Sigmoid colon (tissue), 6 donors: ENCODE measurements at regions not wholly inside any gene's neighbourhood (a gene's known extent, or its start where the extent isn't known, plus 50 kb on each side); places are given as distances from the start of the nearest gene placed in this dataset.
"Not testable (repeated sequence)": the region's sequence is repeated elsewhere in the genome, so short reads cannot be mapped to it uniquely, and the experiment has no call there.

Experiments
- DNase-seq: peaks from one replicate; pipeline ENCODE4 v3.0.0-alpha.2; 2019
- H3K27ac ChIP-seq, 4 donors: fragments of 200-600 bp; sonication (generic); one replicate each; pipeline ENCODE4 v1.5.1; 2016 to 2019; ENCODE audit warnings: mild to moderate bottlenecking in 1 of 4
- H3K27me3 ChIP-seq, 3 donors: fragments of 200-600 bp; sonication (generic); one replicate each; pipeline ENCODE4 v1.5.1; 2019; ENCODE audit warnings: mild to moderate bottlenecking in 1 of 3
- H3K36me3 ChIP-seq, 4 donors: fragments of 200-600 bp; sonication (generic); one replicate each; pipeline ENCODE4 v1.5.1; 2016 to 2019
- H3K4me1 ChIP-seq, 4 donors: fragments of 200-600 bp; sonication (generic); one replicate each; pipeline ENCODE4 v1.5.1; 2017 to 2019
- H3K4me3 ChIP-seq, 4 donors: fragments of 200-600 bp; sonication (generic); one replicate each; pipeline ENCODE4 v1.5.1; 2017 to 2019; ENCODE audit warnings: mild to moderate bottlenecking in 2 of 4, moderate library complexity in 1 of 4
- H3K9me3 ChIP-seq, 4 donors: fragments of 200-600 bp in 3 of 4; sonication (generic) in 3 of 4; one replicate each; pipeline versions ENCODE4 v1.5.1 to v1.6.1; 2013 to 2019
- CTCF ChIP-seq, 4 experiments: fragments of 450-650 bp in 3 of 4; fragments of 200-600 bp in 1 of 4; IDR thresholded peaks; one replicate each; pipeline ENCODE4 v1.5.1; 2016 to 2019; ENCODE audit warnings: antibody characterized with exemption in 4 of 4, mild to moderate bottlenecking in 3 of 4, moderate library complexity in 2 of 4
- EP300 ChIP-seq, 4 donors: sonication (generic); formaldehyde crosslinking; IDR thresholded peaks; one replicate each; pipeline ENCODE4 v1.6.1; 2017; ENCODE audit warnings: antibody characterized with exemption in 4 of 4
- POLR2A ChIP-seq, 2 donors: fragments of 450-650 bp; IDR thresholded peaks; one replicate each; pipeline ENCODE4 v1.6.1; 2016; ENCODE audit warnings: antibody characterized with exemption in 2 of 2, mild to moderate bottlenecking in 2 of 2, moderate library complexity in 2 of 2
- POLR2AphosphoS5 ChIP-seq, 4 donors: sonication (generic); formaldehyde crosslinking; IDR thresholded peaks; one replicate each; pipeline ENCODE4 v1.6.1; 2017; ENCODE audit warnings: antibody characterized with exemption in 4 of 4
- WGBS, 2 donors: extraction: QIAGEN DNeasy Blood & Tissue Kit; methylation state at CpG; one replicate each; pipeline ENCODE4 v1.1.7; 2013; 5-methylcytosine and 5-hydroxymethylcytosine counted together
- intact Hi-C: fragments of 100-400 bp; cut with DNase I; formaldehyde crosslinking; loops from one replicate; pipeline ENCODE4 v1.15.1; 2023
- donor health status: healthy with polysubstance abuse.
- donor health status: healthy.

GRCh38 chr7:108890862-108891261 is 321.2 kb downstream of the DNAJB9 start:
- H3K9me3 ChIP-seq, result peaks cover 0 to 3% (median 1%) of the 10 kb centered on the region in 4 donors
- DNase-seq, result no peak
- no peaks in the 10 kb centered on the region for H3K36me3 ChIP-seq
- H3K27ac ChIP-seq, result no peak overlapping the region
- no peaks in the 10 kb centered on the region for H3K27me3 ChIP-seq
- no peak for TF ChIP-seq POLR2AphosphoS5 (IDR thresholded peaks at IDR 0.05)
- no peak for TF ChIP-seq CTCF (IDR thresholded peaks at IDR 0.05)
- no peak for TF ChIP-seq EP300 (IDR thresholded peaks at IDR 0.05)
- no peak for TF ChIP-seq POLR2A (IDR thresholded peaks at IDR 0.05)
- no peaks in the 10 kb centered on the region for H3K4me1 ChIP-seq
- H3K4me3 ChIP-seq, result no peak overlapping the region
- intact Hi-C loops, result no loop called here
- WGBS, 2 donors, result 77 to 85% methylated on average over 2 of the region's 2 CpGs

- Histone ChIP-seq H3K27me3 (no peaks in the 10 kb centered on the region), H3K36me3 (no peaks in the 10 kb centered on the region), H3K9me3 (peaks cover 0 to 2% (median 0%) of the 10 kb centered on the region in 4 donors), H3K4me1 (no peaks in the 10 kb centered on the region), H3K4me3 (no peak overlapping the region), H3K27ac (no peak overlapping the region)
- DNase-seq, result no peak
- WGBS, 2 donors, result 14 to 71% methylated on average over 1 of the region's 1 CpG
- intact Hi-C loops, result no loop called here
- TF ChIP-seq POLR2AphosphoS5 (IDR thresholded peaks at IDR 0.05) (no peak), CTCF (IDR thresholded peaks at IDR 0.05) (no peak), EP300 (IDR thresholded peaks at IDR 0.05) (no peak), POLR2A (IDR thresholded peaks at IDR 0.05) (no peak)
These were observed 338.8 kb downstream of the DNAJB9 start for GRCh38 chr7:108908456-108908855.

- Histone ChIP-seq H3K4me1 (no peaks in the 10 kb centered on the region), H3K27ac (no peak overlapping the region), H3K4me3 (no peak overlapping the region), H3K27me3 (no peaks in the 10 kb centered on the region), H3K36me3 (no peaks in the 10 kb centered on the region), H3K9me3 (peaks cover 0 to 2% (median under 1%) of the 10 kb centered on the region in 4 donors)
- WGBS, 2 donors, result 92% methylated on average over 1 of the region's 1 CpG
- no peak for TF ChIP-seq EP300 (IDR thresholded peaks at IDR 0.05)
- TF ChIP-seq POLR2A (IDR thresholded peaks at IDR 0.05), result no peak
- TF ChIP-seq CTCF (IDR thresholded peaks at IDR 0.05), result no peak
- no peak for TF ChIP-seq POLR2AphosphoS5 (IDR thresholded peaks at IDR 0.05)
- DNase-seq, result no peak
- intact Hi-C loops, result no loop called here
These were observed 341.3 kb downstream of the DNAJB9 start for GRCh38 chr7:108911016-108911415.

- 67 to 78% methylated on average over 1 of the region's 1 CpG for WGBS, 2 donors
- Histone ChIP-seq H3K4me1 (no peaks in the 10 kb centered on the region), H3K4me3 (no peak overlapping the region), H3K36me3 (no peaks in the 10 kb centered on the region), H3K27me3 (no peaks in the 10 kb centered on the region), H3K9me3 (peaks cover 0 to 3% (median 0%) of the 10 kb centered on the region in 4 donors), H3K27ac (no peak overlapping the region)
- TF ChIP-seq EP300 (IDR thresholded peaks at IDR 0.05), result no peak
- no peak for TF ChIP-seq POLR2A (IDR thresholded peaks at IDR 0.05)
- no peak for TF ChIP-seq POLR2AphosphoS5 (IDR thresholded peaks at IDR 0.05)
- TF ChIP-seq CTCF (IDR thresholded peaks at IDR 0.05), result no peak
- no peak for DNase-seq
- intact Hi-C loops, result no loop called here
These were observed 350.8 kb downstream of the DNAJB9 start for GRCh38 chr7:108920490-108920889.

GRCh38 chr7:108943048-108943447 is 373.4 kb downstream of the DNAJB9 start:
- H3K4me3 ChIP-seq, H3K9me3 ChIP-seq, H3K4me1 ChIP-seq, H3K27ac ChIP-seq, H3K36me3 ChIP-seq, H3K27me3 ChIP-seq, DNase-seq, intact Hi-C loops: not testable (repeated sequence)
- 94 to 96% methylated on average over 14 of the region's 14 CpGs for WGBS, 2 donors
